ENCODE measurements at regions not wholly inside any gene's neighbourhood (a gene's known extent, or its start where the extent isn't known, plus 50 kb on each side); places are given as distances from the start of the nearest gene placed in this dataset.

DNA sequence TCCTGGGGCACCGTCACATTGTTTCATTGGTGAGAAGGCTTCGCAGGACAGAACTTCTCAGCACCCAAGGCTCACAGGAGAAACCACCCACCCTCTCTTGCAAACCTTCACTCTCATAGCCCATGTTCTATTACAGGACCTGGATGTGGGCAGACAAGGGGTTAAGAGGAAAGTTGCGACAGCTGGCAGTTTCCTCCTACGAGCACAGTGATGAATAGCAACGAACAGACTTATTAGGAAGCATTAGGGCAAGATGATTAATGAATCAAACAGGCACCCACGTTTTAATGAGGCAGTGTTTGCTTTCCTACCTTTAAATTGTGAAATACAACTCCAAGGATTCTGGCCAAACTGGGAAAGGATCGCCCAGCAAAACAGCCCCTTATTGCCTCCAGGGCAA is 339.3 kb downstream of the DRD1 start:
- H3K9me3 ChIP-seq (ENCODE audit: control insufficient read depth in 1 of 2, low read length in 2 of 2) = no peaks in the 10 kb centered on the region
- no peaks in the 10 kb centered on the region for H3K27me3 ChIP-seq (ENCODE audit: low read depth, low read length)
- no peaks in the 10 kb centered on the region for H3K4me1 ChIP-seq (ENCODE audit: control insufficient read depth in 1 of 2, insufficient read depth in 2 of 2, low read length in 2 of 2)

DNA sequence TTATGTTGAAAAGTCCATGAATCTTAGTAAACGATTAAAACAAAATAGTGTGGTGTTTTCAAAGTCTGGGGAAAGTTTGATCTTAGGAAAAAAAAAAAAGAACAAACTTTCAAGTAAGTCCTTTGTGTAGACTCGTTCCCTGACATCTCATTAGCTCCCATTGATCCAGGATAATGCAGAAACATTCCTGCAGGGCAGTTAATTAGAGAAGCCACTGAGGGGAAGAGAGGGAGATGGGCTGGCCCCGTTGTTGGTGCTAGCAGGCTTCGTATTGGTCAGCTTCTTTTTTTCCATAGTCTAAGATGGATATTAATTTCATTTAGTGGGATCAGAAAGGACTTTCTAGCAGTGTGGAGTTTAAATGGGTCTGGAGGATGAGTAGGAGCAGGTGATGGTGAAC is 340.2 kb downstream of the DRD1 start:
- Histone ChIP-seq H3K4me1 (ENCODE audit: control insufficient read depth in 1 of 2, insufficient read depth in 2 of 2, low read length in 2 of 2) (no peaks in the 10 kb centered on the region), H3K27me3 (ENCODE audit: low read depth, low read length) (no peaks in the 10 kb centered on the region), H3K4me3 (ENCODE audit: low read depth in 1 of 2, low read length in 2 of 2) (no peak overlapping the region), H3K36me3 (ENCODE audit: control insufficient read depth in 1 of 2, insufficient read depth in 2 of 2, low read length in 2 of 2) (no peaks in the 10 kb centered on the region), H3K9me3 (ENCODE audit: control insufficient read depth in 1 of 2, low read length in 2 of 2) (no peaks in the 10 kb centered on the region), H3K27ac (ENCODE audit: low read length) (no peak overlapping the region)

More for the DNA sequence above, 339.3 kb downstream of the DRD1 start:
- no peak overlapping the region for H3K27ac ChIP-seq (ENCODE audit: low read length)
- H3K4me3 ChIP-seq (ENCODE audit: low read depth in 1 of 2, low read length in 2 of 2) = no peak overlapping the region
- no peaks in the 10 kb centered on the region for H3K36me3 ChIP-seq (ENCODE audit: control insufficient read depth in 1 of 2, insufficient read depth in 2 of 2, low read length in 2 of 2)

DNA sequence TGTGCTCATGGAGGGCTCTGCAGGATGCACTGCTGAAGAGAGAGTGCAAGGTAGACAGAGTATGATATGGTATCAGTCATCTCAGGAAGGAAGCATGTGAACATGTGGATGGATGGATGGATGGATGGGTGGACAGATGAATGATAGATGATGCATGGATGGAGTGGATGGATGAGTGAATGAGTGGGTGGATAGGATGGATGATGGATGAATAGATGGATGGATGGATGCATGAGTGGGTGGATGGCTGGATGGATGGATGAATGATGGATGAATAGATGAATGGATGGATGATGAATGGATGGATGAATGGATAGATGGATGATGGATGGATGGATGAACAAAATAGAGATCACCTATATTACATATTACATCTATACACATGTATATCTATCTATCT is 341.3 kb downstream of the DRD1 start:
- H3K27ac ChIP-seq (ENCODE audit: low read length) = no peak overlapping the region
- H3K27me3 ChIP-seq (ENCODE audit: low read depth, low read length) = no peaks in the 10 kb centered on the region
- no peaks in the 10 kb centered on the region for H3K9me3 ChIP-seq (ENCODE audit: control insufficient read depth in 1 of 2, low read length in 2 of 2)
- H3K4me3 ChIP-seq (ENCODE audit: low read depth in 1 of 2, low read length in 2 of 2) = no peak overlapping the region
- no peaks in the 10 kb centered on the region for H3K4me1 ChIP-seq (ENCODE audit: control insufficient read depth in 1 of 2, insufficient read depth in 2 of 2, low read length in 2 of 2)
- H3K36me3 ChIP-seq (ENCODE audit: control insufficient read depth in 1 of 2, insufficient read depth in 2 of 2, low read length in 2 of 2) = no peaks in the 10 kb centered on the region

DNA sequence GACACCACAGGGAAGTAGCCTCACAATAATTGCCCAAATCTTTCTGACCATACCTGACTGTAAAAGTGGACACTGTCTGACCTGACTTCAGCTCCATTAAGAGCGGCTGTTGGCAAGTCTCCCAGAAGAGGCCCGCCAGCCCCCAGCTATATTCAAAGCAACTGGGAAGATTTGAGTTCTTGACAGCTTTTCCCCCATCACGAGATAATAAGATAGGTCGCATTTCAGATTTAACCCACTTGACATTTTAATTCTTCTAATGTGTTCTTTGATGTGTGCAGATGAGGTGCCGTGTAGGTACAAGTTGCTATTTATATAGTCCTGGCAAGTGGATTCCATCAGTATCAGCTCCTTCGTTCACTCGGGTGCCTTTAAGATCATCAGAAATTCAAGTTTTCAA is 345.7 kb downstream of the DRD1 start:
- Histone ChIP-seq H3K36me3 (ENCODE audit: control insufficient read depth in 1 of 2, insufficient read depth in 2 of 2, low read length in 2 of 2) (no peaks in the 10 kb centered on the region), H3K27me3 (ENCODE audit: low read depth, low read length) (no peaks in the 10 kb centered on the region), H3K4me1 (ENCODE audit: control insufficient read depth in 1 of 2, insufficient read depth in 2 of 2, low read length in 2 of 2) (no peaks in the 10 kb centered on the region), H3K4me3 (ENCODE audit: low read depth in 1 of 2, low read length in 2 of 2) (no peak overlapping the region), H3K9me3 (ENCODE audit: control insufficient read depth in 1 of 2, low read length in 2 of 2) (no peaks in the 10 kb centered on the region), H3K27ac (ENCODE audit: low read length) (no peak overlapping the region)

DNA sequence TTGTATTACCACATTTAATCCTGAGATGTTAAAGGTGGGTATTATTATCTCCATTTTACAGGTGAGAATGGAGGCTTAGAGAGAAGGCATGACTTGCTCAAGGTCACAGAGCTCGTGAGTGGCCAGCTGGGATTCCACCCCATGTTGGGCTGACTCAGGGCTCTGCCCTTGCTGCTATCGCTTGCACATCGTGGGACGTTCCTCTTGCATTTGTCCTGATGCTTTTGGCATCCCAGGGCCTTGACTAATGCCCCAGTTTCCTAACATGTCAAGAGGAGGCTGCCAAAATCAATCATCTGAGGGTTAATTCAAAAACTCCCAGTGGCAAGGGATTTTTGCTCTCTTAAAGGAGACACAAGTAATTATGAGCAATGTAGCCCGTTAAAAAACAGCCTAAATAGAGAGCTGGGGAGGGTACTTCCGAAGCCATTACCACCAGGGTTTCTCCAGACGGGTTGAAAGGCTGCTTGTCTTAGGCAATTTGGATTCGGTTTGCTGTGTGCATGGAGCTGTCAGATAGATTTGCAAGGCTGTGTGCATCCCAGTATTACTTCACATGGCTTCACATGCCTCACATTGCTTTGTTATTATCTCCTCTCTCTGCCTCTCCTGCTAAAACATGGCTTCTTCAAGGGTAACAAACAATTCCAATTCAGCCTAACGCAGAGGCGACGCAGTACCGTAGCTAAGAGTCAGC is 347.4 kb downstream of the DRD1 start:
- no peaks in the 10 kb centered on the region for H3K9me3 ChIP-seq (ENCODE audit: control insufficient read depth in 1 of 2, low read length in 2 of 2)
- H3K27ac ChIP-seq (ENCODE audit: low read length) = no peak overlapping the region
- H3K4me1 ChIP-seq (ENCODE audit: control insufficient read depth in 1 of 2, insufficient read depth in 2 of 2, low read length in 2 of 2) = no peaks in the 10 kb centered on the region
- H3K4me3 ChIP-seq (ENCODE audit: low read depth in 1 of 2, low read length in 2 of 2) = no peak overlapping the region
- H3K36me3 ChIP-seq (ENCODE audit: control insufficient read depth in 1 of 2, insufficient read depth in 2 of 2, low read length in 2 of 2) = no peaks in the 10 kb centered on the region
- H3K27me3 ChIP-seq (ENCODE audit: low read depth, low read length) = no peaks in the 10 kb centered on the region

DNA sequence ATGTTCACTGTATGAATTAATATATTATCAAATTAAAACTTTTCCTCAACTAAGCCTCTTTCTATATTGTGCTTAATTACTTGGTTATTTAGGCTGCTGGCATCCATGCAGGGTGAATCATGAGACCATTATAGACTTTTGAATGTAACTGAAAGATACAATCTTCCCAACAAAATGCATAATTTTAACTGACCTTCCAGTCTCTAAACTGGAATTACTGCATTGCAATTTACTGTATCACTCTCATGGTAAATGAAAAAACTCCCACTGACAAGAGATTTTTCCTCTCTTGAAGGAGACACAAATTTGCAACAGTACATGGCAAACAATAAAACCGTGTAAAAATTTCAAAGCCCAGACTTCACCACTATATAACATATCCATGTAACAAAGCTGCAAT is 349.5 kb downstream of the DRD1 start:
- Histone ChIP-seq H3K27me3 (ENCODE audit: low read depth, low read length) (no peaks in the 10 kb centered on the region), H3K27ac (ENCODE audit: low read length) (no peak overlapping the region), H3K36me3 (ENCODE audit: control insufficient read depth in 1 of 2, insufficient read depth in 2 of 2, low read length in 2 of 2) (no peaks in the 10 kb centered on the region), H3K4me1 (ENCODE audit: control insufficient read depth in 1 of 2, insufficient read depth in 2 of 2, low read length in 2 of 2) (no peaks in the 10 kb centered on the region), H3K9me3 (ENCODE audit: control insufficient read depth in 1 of 2, low read length in 2 of 2) (no peaks in the 10 kb centered on the region), H3K4me3 (ENCODE audit: low read depth in 1 of 2, low read length in 2 of 2) (no peak overlapping the region)

DNA sequence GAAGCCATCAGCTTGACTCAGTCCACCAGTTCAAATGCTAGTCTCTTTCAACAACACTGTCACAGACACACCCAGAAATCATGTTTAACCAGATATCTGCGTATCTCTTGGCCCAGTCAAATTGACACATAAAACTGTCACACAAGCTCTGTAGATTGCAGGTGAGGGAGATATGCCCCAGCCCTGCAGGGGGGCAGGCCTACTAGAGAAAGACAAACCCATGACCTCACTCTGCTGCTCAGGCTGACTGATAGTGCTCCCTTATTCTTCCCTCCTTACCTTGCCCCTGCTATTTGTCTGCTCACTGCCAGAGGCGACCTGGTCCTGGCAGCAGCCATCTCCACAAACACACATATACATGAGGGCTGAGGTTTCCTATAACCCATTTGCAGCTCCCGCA is 351.3 kb downstream of the DRD1 start:
- no peaks in the 10 kb centered on the region for H3K4me1 ChIP-seq (ENCODE audit: control insufficient read depth in 1 of 2, insufficient read depth in 2 of 2, low read length in 2 of 2)
- no peak overlapping the region for H3K27ac ChIP-seq (ENCODE audit: low read length)
- H3K4me3 ChIP-seq (ENCODE audit: low read depth in 1 of 2, low read length in 2 of 2) = no peak overlapping the region
- no peaks in the 10 kb centered on the region for H3K9me3 ChIP-seq (ENCODE audit: control insufficient read depth in 1 of 2, low read length in 2 of 2)
- H3K27me3 ChIP-seq (ENCODE audit: low read depth, low read length) = no peaks in the 10 kb centered on the region
- no peaks in the 10 kb centered on the region for H3K36me3 ChIP-seq (ENCODE audit: control insufficient read depth in 1 of 2, insufficient read depth in 2 of 2, low read length in 2 of 2)

DNA sequence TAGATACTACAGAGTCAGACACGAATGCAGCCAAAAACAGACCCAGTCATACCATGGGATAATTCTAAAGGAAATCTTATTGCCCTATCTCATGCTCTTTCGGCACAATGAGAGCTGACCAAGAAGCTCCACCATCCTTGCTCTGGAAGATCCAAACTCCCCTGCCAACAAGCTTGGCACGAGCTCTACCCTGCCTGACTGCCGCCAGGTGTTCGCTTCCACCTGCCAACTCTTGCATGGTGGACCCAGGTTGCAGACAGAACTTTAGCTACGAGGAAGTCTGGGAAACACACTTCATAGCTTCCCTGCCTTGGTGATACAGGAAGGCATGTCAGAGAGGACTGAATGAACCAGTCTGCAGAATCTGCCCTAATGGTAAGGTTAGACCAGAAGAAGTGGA is 355.0 kb downstream of the DRD1 start:
- no peaks in the 10 kb centered on the region for H3K27me3 ChIP-seq (ENCODE audit: low read depth, low read length)
- H3K9me3 ChIP-seq (ENCODE audit: control insufficient read depth in 1 of 2, low read length in 2 of 2) = no peaks in the 10 kb centered on the region
- H3K4me1 ChIP-seq (ENCODE audit: control insufficient read depth in 1 of 2, insufficient read depth in 2 of 2, low read length in 2 of 2) = no peaks in the 10 kb centered on the region
- H3K36me3 ChIP-seq (ENCODE audit: control insufficient read depth in 1 of 2, insufficient read depth in 2 of 2, low read length in 2 of 2) = no peaks in the 10 kb centered on the region
- H3K4me3 ChIP-seq (ENCODE audit: low read depth in 1 of 2, low read length in 2 of 2) = no peak overlapping the region
- H3K27ac ChIP-seq (ENCODE audit: low read length) = no peak overlapping the region

DNA sequence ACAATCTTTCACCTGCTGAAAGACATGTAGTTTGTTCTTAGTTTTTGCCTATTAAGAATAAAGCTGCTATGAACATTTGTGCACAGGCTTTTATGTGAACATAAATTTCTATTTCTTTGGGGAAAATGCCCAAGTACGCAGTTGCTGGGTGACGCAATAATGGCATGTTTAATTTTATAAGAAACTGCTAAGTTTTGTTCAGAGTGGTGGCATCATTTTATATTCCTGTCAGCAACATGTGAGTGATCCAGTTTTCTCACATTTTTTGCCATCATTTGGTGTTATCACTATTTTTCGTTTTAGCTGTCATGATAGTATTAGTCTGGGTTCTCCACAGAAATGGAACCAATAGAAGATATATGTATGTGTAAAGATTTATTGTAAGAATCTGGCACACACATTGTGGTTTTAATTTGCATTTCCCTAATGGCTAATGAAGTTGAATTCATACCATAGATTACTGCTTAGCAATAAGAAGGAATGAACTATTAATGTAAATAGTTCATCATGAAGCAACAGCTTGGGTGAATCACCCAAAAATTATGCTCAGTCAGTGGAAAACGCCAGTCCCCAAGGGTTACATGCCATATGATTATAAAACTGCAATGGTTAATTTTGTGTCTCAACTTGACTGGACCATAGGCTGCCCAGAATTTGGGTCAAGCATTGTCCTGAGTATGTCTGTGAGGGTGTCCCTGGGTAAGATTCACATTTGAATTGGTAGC is 358.6 kb downstream of the MSX2 start:
- Histone ChIP-seq H3K27me3 (ENCODE audit: low read depth, low read length) (no peaks in the 10 kb centered on the region), H3K4me1 (ENCODE audit: control insufficient read depth in 1 of 2, insufficient read depth in 2 of 2, low read length in 2 of 2) (no peaks in the 10 kb centered on the region), H3K36me3 (ENCODE audit: control insufficient read depth in 1 of 2, insufficient read depth in 2 of 2, low read length in 2 of 2) (no peaks in the 10 kb centered on the region), H3K27ac (ENCODE audit: low read length) (no peak overlapping the region), H3K9me3 (ENCODE audit: control insufficient read depth in 1 of 2, low read length in 2 of 2) (peaks cover 0 to 3% of the 10 kb centered on the region in 2 donors), H3K4me3 (ENCODE audit: low read depth in 1 of 2, low read length in 2 of 2) (no peak overlapping the region)

DNA sequence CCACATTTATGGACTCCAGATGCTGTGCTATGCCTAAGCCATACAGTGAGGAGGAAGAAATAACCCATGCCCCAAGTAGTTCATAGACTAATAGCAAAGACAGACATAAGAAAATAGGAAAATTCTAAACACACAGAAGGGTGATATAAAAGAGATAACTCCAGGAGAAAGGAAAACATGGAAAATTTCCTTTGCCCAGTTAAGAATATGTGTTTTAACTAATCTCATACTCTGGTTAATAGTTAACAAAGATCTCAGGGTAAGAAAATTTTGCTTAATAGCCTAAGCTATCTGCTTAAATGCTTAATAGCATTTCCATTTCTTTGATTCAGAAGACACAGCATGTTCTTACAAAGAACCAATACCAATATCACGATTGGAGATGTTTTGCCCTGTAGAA is 358.0 kb downstream of the MSX2 start:
- Histone ChIP-seq H3K9me3 (ENCODE audit: control insufficient read depth in 1 of 2, low read length in 2 of 2) (peaks cover 0 to 3% of the 10 kb centered on the region in 2 donors), H3K4me3 (ENCODE audit: low read depth in 1 of 2, low read length in 2 of 2) (no peak overlapping the region), H3K36me3 (ENCODE audit: control insufficient read depth in 1 of 2, insufficient read depth in 2 of 2, low read length in 2 of 2) (no peaks in the 10 kb centered on the region), H3K27me3 (ENCODE audit: low read depth, low read length) (no peaks in the 10 kb centered on the region), H3K27ac (ENCODE audit: low read length) (no peak overlapping the region), H3K4me1 (ENCODE audit: control insufficient read depth in 1 of 2, insufficient read depth in 2 of 2, low read length in 2 of 2) (no peaks in the 10 kb centered on the region)

DNA sequence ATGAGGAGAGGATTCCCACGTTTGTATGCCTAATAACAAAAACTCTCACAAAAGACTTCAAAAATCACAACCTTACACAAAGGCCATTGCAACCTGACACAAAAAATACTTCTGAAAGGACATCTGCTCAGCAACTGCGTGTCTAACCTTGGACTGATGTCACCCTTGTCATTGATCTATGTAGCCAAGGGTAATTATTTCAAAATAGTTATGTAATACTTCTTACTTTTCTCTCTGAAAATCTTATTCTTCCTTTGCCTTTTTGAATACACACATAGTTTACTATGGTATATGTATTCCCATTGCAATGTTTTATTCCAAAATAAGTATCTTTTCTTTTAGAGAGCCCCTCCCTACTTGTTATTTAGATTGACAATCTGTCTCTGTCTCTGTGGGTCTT is 355.3 kb downstream of the MSX2 start:
- Histone ChIP-seq H3K4me3 (ENCODE audit: low read depth in 1 of 2, low read length in 2 of 2) (no peak overlapping the region), H3K27ac (ENCODE audit: low read length) (no peak overlapping the region), H3K27me3 (ENCODE audit: low read depth, low read length) (no peaks in the 10 kb centered on the region), H3K9me3 (ENCODE audit: control insufficient read depth in 1 of 2, low read length in 2 of 2) (peaks cover 0 to 3% of the 10 kb centered on the region in 2 donors), H3K36me3 (ENCODE audit: control insufficient read depth in 1 of 2, insufficient read depth in 2 of 2, low read length in 2 of 2) (no peaks in the 10 kb centered on the region), H3K4me1 (ENCODE audit: control insufficient read depth in 1 of 2, insufficient read depth in 2 of 2, low read length in 2 of 2) (no peaks in the 10 kb centered on the region)

DNA sequence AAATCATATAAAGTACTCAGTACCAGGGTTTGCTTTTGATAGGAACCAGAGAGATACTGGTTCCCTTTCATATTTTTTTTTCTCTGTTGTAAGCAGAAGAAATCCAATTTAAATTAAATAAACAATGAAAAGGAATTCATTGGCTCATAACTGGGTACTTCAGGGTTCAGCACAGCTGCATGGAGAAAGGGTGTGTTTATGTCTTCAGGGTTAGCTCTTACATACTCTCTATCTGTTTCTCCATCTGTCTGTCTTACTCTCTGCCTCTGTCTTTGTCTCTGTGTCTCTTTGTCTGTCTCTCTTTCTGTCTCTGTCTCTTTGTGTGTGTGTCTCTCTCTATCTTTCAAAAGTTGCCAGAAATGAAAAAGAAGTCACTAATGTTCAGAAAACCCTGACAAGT is 345.9 kb downstream of the MSX2 start:
- Histone ChIP-seq H3K36me3 (ENCODE audit: control insufficient read depth in 1 of 2, insufficient read depth in 2 of 2, low read length in 2 of 2) (no peaks in the 10 kb centered on the region), H3K9me3 (ENCODE audit: control insufficient read depth in 1 of 2, low read length in 2 of 2) (no peaks in the 10 kb centered on the region), H3K27ac (ENCODE audit: low read length) (no peak overlapping the region), H3K4me1 (ENCODE audit: control insufficient read depth in 1 of 2, insufficient read depth in 2 of 2, low read length in 2 of 2) (no peaks in the 10 kb centered on the region), H3K27me3 (ENCODE audit: low read depth, low read length) (no peaks in the 10 kb centered on the region), H3K4me3 (ENCODE audit: low read depth in 1 of 2, low read length in 2 of 2) (no peak overlapping the region)
